ENCODE measurements at regions not wholly inside any gene's neighbourhood (a gene's known extent, or its start where the extent isn't known, plus 50 kb on each side); places are given as distances from the start of the nearest gene placed in this dataset.

DNA sequence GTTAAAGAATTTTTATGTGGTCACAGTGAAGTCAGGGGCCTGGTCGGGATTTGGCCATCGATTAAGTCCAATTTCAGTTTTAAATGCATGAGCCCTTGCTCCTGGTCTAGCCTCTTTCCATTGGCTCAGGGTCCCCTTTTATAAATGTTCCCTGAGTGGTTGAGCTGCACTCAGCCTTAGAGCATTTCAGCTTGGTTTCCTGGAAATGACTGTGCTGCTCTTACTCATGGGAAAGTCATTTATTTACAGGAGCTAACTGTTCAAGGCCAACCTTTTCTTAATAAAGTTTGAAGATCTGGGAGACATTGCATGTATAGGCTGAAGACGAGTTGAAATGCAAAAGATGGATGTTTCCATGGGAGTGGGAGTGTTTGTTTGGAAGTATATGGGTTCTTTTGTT is 98.8 kb upstream of the CLNK start:
- TF ChIP-seq, protein P1, sequence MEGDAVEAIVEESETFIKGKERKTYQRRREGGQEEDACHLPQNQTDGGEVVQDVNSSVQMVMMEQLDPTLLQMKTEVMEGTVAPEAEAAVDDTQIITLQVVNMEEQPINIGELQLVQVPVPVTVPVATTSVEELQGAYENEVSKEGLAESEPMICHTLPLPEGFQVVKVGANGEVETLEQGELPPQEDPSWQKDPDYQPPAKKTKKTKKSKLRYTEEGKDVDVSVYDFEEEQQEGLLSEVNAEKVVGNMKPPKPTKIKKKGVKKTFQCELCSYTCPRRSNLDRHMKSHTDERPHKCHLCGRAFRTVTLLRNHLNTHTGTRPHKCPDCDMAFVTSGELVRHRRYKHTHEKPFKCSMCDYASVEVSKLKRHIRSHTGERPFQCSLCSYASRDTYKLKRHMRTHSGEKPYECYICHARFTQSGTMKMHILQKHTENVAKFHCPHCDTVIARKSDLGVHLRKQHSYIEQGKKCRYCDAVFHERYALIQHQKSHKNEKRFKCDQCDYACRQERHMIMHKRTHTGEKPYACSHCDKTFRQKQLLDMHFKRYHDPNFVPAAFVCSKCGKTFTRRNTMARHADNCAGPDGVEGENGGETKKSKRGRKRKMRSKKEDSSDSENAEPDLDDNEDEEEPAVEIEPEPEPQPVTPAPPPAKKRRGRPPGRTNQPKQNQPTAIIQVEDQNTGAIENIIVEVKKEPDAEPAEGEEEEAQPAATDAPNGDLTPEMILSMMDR (IDR thresholded peaks at IDR 0.05) = no peak
- TF ChIP-seq MYC (IDR thresholded peaks at IDR 0.05; ENCODE audit: borderline replicate concordance, low read length) = no peak
- no peak for TF ChIP-seq NR3C1 (IDR thresholded peaks at IDR 0.05)
- TF ChIP-seq, protein P2, sequence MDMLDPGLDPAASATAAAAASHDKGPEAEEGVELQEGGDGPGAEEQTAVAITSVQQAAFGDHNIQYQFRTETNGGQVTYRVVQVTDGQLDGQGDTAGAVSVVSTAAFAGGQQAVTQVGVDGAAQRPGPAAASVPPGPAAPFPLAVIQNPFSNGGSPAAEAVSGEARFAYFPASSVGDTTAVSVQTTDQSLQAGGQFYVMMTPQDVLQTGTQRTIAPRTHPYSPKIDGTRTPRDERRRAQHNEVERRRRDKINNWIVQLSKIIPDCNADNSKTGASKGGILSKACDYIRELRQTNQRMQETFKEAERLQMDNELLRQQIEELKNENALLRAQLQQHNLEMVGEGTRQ (IDR thresholded peaks at IDR 0.05) = no peak
- no peak for TF ChIP-seq BHLHE40 (IDR thresholded peaks at IDR 0.05; ENCODE audit: low read depth, low read length)
- TF ChIP-seq JUN (IDR thresholded peaks at IDR 0.05) = no peak
- TF ChIP-seq POLR2A (IDR thresholded peaks at IDR 0.05; ENCODE audit: low read length) = no peak

All from A549 (cell line).